Lower lobe of right lung (tissue), 2 donors: ENCODE measurements at regions not wholly inside any gene's neighbourhood (a gene's known extent, or its start where the extent isn't known, plus 50 kb on each side); places are given as distances from the start of the nearest gene placed in this dataset.
A peak's percentile ranks its signal among the peaks of the same experiment; 100 is the strongest.

Experiments used
- ATAC-seq, 2 donors: fragments of 200-7000 bp; cut with Tn5 transposase; one replicate each; pipeline ENCODE4 v1.9.1; 2020 to 2022; ENCODE audit warnings: mild to moderate bottlenecking in 2 of 2, moderate library complexity in 2 of 2
- DNase-seq: peaks from one replicate; pipeline ENCODE4 v3.0.0-alpha.2; 2020
- H3K27ac ChIP-seq: fragments of 200-600 bp; one replicate; pipeline ENCODE4 v1.8.0; 2022
- H3K27me3 ChIP-seq: fragments of 200-600 bp; one replicate; pipeline ENCODE4 v1.8.0; 2022; ENCODE audit warnings: low read depth
- H3K36me3 ChIP-seq: fragments of 200-600 bp; one replicate; pipeline ENCODE4 v1.8.0; 2022; ENCODE audit warnings: mild to moderate bottlenecking
- H3K4me1 ChIP-seq: fragments of 200-600 bp; one replicate; pipeline ENCODE4 v1.8.0; 2022
- H3K4me3 ChIP-seq: fragments of 200-600 bp; one replicate; pipeline ENCODE4 v1.8.0; 2022; ENCODE audit warnings: mild to moderate bottlenecking
- H3K9me3 ChIP-seq: fragments of 200-600 bp; one replicate; pipeline ENCODE4 v1.8.0; 2022
- intact Hi-C: fragments of 100-400 bp; cut with DNase I; formaldehyde crosslinking; loops from one replicate; pipeline ENCODE4 v1.11.0; 2022
- TF ChIP-seq, protein P1 (sequence below): fragments of 200-600 bp; IDR thresholded peaks from one replicate; pipeline ENCODE4 v1.8.0; 2022; ENCODE audit warnings: antibody characterized with exemption, mild to moderate bottlenecking
- donor health status: DM: no; HTN: yes; CAD: no; lungs with severe emphysema.

DNA sequence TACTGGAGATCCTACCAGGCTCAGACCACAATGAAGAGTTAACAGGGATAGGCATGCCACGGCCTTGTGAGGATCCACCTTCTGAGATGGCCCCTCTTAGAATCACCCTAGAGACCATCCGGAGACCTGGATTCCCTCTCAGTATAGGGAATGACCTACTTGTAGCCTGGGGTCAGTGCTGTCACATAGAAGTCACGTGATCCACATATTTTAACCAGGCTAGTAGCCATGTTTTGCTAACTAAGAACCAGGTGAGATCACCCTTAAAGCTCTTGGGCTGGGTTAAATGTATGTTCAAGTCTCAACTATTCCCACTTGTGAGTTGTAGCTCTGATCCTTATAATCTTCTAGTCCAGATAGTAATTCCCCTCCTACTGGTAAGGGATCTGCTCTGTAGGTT is 215.4 kb downstream of the CCNG2 start:
- no peaks in the 10 kb centered on the region for H3K27me3 ChIP-seq
- H3K36me3 ChIP-seq: no peaks in the 10 kb centered on the region
- H3K9me3 ChIP-seq: no peaks in the 10 kb centered on the region
- no peak for DNase-seq
- intact Hi-C loops: no loop called here
- H3K27ac ChIP-seq: no peak overlapping the region
- no peak overlapping the region for H3K4me3 ChIP-seq
- TF ChIP-seq, protein P1, sequence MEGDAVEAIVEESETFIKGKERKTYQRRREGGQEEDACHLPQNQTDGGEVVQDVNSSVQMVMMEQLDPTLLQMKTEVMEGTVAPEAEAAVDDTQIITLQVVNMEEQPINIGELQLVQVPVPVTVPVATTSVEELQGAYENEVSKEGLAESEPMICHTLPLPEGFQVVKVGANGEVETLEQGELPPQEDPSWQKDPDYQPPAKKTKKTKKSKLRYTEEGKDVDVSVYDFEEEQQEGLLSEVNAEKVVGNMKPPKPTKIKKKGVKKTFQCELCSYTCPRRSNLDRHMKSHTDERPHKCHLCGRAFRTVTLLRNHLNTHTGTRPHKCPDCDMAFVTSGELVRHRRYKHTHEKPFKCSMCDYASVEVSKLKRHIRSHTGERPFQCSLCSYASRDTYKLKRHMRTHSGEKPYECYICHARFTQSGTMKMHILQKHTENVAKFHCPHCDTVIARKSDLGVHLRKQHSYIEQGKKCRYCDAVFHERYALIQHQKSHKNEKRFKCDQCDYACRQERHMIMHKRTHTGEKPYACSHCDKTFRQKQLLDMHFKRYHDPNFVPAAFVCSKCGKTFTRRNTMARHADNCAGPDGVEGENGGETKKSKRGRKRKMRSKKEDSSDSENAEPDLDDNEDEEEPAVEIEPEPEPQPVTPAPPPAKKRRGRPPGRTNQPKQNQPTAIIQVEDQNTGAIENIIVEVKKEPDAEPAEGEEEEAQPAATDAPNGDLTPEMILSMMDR: no peak
- no peak for ATAC-seq
- no peaks in the 10 kb centered on the region for H3K4me1 ChIP-seq

DNA sequence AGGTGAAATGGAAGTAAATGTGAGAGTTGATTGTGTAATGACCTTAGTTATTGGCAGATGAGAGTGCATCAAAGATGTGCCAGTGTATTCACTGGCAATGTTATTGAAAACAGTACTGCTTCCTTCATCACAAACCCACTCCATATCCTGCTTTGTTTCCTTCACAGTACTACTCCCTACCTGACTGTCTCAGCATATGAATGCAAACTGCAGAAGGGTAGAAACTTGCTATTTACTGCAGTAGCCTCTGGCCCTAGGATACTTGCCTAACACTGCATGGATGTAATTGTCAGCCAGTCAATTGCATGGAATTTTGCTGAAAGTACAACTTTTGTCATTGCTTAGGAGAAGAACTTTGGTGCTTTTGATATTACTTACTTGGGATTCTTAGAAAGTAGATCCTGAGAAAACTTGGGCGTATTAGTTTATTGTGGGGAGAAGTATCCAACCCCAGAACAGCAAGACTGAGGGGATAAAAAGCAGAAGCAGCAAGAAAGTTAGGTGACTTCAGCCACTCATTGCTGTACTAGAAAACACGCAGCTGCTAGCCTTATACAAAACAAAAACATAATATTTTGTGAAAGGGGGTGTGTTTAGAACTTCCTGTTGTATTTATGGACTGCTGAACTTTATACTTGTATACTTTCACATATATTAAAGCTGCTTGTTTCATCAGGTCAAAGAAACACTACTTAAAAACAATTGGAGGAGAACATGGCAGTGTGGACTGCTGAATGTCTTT is 219.0 kb downstream of the CCNG2 start:
- no peak overlapping the region for H3K4me3 ChIP-seq
- intact Hi-C loops: no loop called here
- no peak for DNase-seq
- TF ChIP-seq, protein P1: no peak
- H3K27me3 ChIP-seq: no peaks in the 10 kb centered on the region
- H3K27ac ChIP-seq: no peak overlapping the region
- ATAC-seq: no peak
- H3K9me3 ChIP-seq: no peaks in the 10 kb centered on the region
- no peaks in the 10 kb centered on the region for H3K4me1 ChIP-seq
- no peaks in the 10 kb centered on the region for H3K36me3 ChIP-seq

DNA sequence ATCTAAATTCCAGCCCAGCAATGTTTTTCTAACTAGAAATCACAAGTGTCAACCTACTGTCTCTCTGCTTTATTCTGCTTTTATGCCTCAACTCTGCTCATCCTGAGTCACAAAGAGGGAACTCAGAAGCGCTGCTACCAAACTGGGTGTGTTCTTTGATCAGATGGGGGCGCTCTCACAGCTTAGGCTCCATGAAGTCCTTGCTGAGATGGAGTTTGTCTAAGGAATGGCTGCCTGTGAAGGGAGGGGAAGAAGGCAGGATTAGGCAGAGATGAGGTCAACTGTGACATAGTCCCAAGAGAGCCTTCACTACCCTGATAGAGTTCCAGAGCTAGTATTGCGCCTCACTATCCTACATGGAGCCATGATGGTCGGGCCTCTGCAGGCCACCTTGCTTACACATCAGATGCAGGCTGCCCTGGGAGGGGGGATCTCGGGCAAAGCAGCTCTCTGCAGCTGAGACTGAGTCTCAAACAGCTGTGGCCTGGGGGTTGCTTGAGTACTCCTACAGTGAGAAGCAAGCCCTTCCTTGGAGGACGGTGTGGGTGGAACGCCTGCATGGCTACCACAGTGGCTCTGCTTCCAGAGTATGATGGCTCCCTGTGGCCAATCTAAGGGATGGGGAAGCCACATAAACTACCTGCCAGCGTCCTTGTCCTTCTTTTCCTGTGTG is 219.9 kb downstream of the CCNG2 start:
- Histone ChIP-seq H3K27me3 (no peaks in the 10 kb centered on the region), H3K27ac (no peak overlapping the region), H3K9me3 (no peaks in the 10 kb centered on the region), H3K4me1 (no peaks in the 10 kb centered on the region), H3K4me3 (no peak overlapping the region), H3K36me3 (no peaks in the 10 kb centered on the region)
- intact Hi-C loops: no loop called here
- TF ChIP-seq, protein P1: no peak
- ATAC-seq: no peak
- DNase-seq: no peak

DNA sequence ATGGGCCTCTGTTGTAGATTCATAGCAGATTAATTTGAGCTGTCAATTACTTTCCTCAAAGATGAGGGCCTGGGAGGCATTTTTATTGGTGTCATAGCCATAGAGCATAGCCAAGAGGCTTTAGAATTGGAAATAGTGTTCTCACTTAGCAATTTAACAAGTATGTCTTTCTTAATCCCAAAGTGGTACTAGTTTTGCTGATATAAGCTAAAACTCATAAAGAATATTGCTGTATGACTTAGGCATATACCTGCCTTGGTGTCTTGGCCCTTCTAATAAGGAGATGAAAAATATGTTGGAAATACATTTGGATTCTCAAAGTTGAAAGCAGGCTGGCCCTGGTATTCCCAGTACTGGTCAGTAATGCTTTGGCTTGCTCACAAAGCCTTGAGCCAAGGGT is 221.5 kb upstream of the CXCL13 start:
- Histone ChIP-seq H3K27ac (no peak overlapping the region), H3K4me3 (no peak overlapping the region), H3K36me3 (no peaks in the 10 kb centered on the region), H3K4me1 (no peaks in the 10 kb centered on the region), H3K27me3 (no peaks in the 10 kb centered on the region), H3K9me3 (no peaks in the 10 kb centered on the region)
- DNase-seq (no peak), ATAC-seq (no peak)
- TF ChIP-seq, protein P1: no peak
- intact Hi-C loops: loop anchor here (10.0 kb wide), 1 partner anchor 221 kb away; the partner anchor contains the start of gene CXCL13

DNA sequence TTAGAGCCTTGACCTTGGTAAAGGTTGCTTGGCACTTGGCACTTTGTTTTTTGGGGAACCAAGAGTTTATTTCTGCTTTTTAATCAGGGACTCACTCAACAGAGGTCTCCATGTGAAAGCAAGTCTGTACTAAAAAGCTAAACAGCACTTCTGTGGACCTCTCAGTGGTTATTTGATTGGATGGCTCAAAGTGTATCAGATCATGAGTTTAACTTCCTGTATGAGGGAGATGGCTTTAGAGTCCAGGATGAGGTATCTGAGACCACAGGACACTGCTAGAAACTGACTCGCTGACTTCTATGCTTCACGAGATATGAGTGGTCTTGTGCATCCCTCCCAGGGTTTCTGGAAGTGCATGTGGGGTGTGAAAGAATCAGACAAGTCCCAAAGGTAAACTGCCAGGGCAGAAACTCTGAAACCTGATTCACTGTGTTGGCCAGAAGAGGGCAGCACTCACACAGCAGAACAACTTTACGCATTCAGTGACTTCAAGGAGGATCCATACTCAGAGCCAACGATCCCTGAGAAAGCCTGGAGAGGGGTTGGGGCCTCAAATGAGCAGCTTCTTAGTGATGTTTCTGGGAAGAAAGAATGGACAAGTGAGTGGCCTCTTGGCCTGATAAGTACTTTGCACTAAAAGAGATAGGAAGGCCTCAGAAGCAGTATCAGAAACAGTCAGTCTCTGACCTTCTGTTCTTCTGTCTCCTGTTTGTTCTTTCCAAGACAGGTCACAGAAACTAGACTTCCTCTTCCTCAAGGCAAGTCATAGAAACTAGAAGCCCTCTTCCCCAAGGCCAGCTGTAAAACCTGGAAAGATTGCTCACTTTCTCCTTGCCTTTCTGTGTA is 220.3 kb upstream of the CXCL13 start:
- no peak overlapping the region for H3K4me3 ChIP-seq
- TF ChIP-seq, protein P1: peak; percentile 79
- DNase-seq (no peak), ATAC-seq (peak; percentile 72 to 84)
- no peaks in the 10 kb centered on the region for H3K9me3 ChIP-seq
- no peaks in the 10 kb centered on the region for H3K27me3 ChIP-seq
- no peaks in the 10 kb centered on the region for H3K4me1 ChIP-seq
- H3K27ac ChIP-seq: no peak overlapping the region
- H3K36me3 ChIP-seq: no peaks in the 10 kb centered on the region
- intact Hi-C loops: loop anchor here (10.0 kb wide), 1 partner anchor 219 kb away; the partner anchor contains the start of gene CXCL13
